ENCODE measurements at regions not wholly inside any gene's neighbourhood (a gene's known extent, or its start where the extent isn't known, plus 50 kb on each side); places are given as distances from the start of the nearest gene placed in this dataset.
A peak's percentile ranks its signal among the peaks of the same experiment; 100 is the strongest.

GRCh38 chr6:92485487-92485886, 933.9 kb downstream of the EPHA7 start:
- H3K9me3 ChIP-seq (ENCODE audit: low read depth, low read length, poor library complexity, severe bottlenecking), result no peaks in the 10 kb centered on the region
- no peak overlapping the region for H3K27ac ChIP-seq (ENCODE audit: low read depth, low read length, poor library complexity, severe bottlenecking)
- DNase-seq (ENCODE audit: low spot score), result no peak
- no peak overlapping the region for H3K4me3 ChIP-seq (ENCODE audit: low read depth, low read length, poor library complexity, severe bottlenecking)
- TF ChIP-seq EZH2 (IDR thresholded peaks at IDR 0.05; ENCODE audit: borderline replicate concordance, low read depth, low read length, poor library complexity, severe bottlenecking), result no peak
- no peak for TF ChIP-seq CTCF (conservative IDR thresholded peaks at IDR 0.05; ENCODE audit: low read depth, low read length)
- H3K27me3 ChIP-seq (replicated peaks; ENCODE audit: insufficient read depth, low read depth, low read length, poor library complexity), result no peaks in the 10 kb centered on the region
- no TSS peak for BruUV-seq (replicated peaks)
- no peaks in the 10 kb centered on the region for H3K4me1 ChIP-seq (ENCODE audit: insufficient read depth, low read length, poor library complexity, severe bottlenecking)
- intact Hi-C loops (cut with micrococcal nuclease; ENCODE audit: unreplicated experiment), result no loop called here
- ChIA-PET CTCF (no interaction called here), POLR2A (ENCODE audit: low non-redundant PET) (no interaction called here)
- H3K36me3 ChIP-seq (ENCODE audit: insufficient read depth, low read length, poor library complexity, severe bottlenecking), result no peaks in the 10 kb centered on the region

GRCh38 chr6:92479831-92480230, 939.5 kb downstream of the EPHA7 start:
- H3K27me3 ChIP-seq (replicated peaks; ENCODE audit: insufficient read depth, low read depth, low read length, poor library complexity), result no peaks in the 10 kb centered on the region
- DNase-seq (ENCODE audit: low spot score), result peak; percentile 47
- no peaks in the 10 kb centered on the region for H3K36me3 ChIP-seq (ENCODE audit: insufficient read depth, low read length, poor library complexity, severe bottlenecking)
- intact Hi-C loops (cut with micrococcal nuclease; ENCODE audit: unreplicated experiment), result no loop called here
- ChIA-PET POLR2A (ENCODE audit: low non-redundant PET) (no interaction called here), CTCF (no interaction called here)
- H3K4me1 ChIP-seq (ENCODE audit: insufficient read depth, low read length, poor library complexity, severe bottlenecking), result no peaks in the 10 kb centered on the region
- H3K27ac ChIP-seq (ENCODE audit: low read depth, low read length, poor library complexity, severe bottlenecking), result no peak overlapping the region
- no peak for TF ChIP-seq EZH2 (IDR thresholded peaks at IDR 0.05; ENCODE audit: borderline replicate concordance, low read depth, low read length, poor library complexity, severe bottlenecking)
- no peak for TF ChIP-seq CTCF (conservative IDR thresholded peaks at IDR 0.05; ENCODE audit: low read depth, low read length)
- BruUV-seq (replicated peaks), result no TSS peak
- H3K9me3 ChIP-seq (ENCODE audit: low read depth, low read length, poor library complexity, severe bottlenecking), result no peaks in the 10 kb centered on the region
- H3K4me3 ChIP-seq (ENCODE audit: low read depth, low read length, poor library complexity, severe bottlenecking), result no peak overlapping the region

- Histone ChIP-seq H3K36me3 (ENCODE audit: insufficient read depth, low read length, poor library complexity, severe bottlenecking) (no peaks in the 10 kb centered on the region), H3K9me3 (ENCODE audit: low read depth, low read length, poor library complexity, severe bottlenecking) (no peaks in the 10 kb centered on the region), H3K4me3 (ENCODE audit: low read depth, low read length, poor library complexity, severe bottlenecking) (no peak overlapping the region), H3K4me1 (ENCODE audit: insufficient read depth, low read length, poor library complexity, severe bottlenecking) (no peaks in the 10 kb centered on the region), H3K27me3 (replicated peaks; ENCODE audit: insufficient read depth, low read depth, low read length, poor library complexity) (no peaks in the 10 kb centered on the region), H3K27ac (ENCODE audit: low read depth, low read length, poor library complexity, severe bottlenecking) (no peak overlapping the region)
- intact Hi-C loops (cut with micrococcal nuclease; ENCODE audit: unreplicated experiment), result no loop called here
- POLR2A ChIA-PET (ENCODE audit: low non-redundant PET), result no interaction called here
- no TSS peak for BruUV-seq (replicated peaks)
- DNase-seq (ENCODE audit: low spot score), result no peak
- CTCF ChIA-PET, result no interaction called here
- no peak for TF ChIP-seq EZH2 (IDR thresholded peaks at IDR 0.05; ENCODE audit: borderline replicate concordance, low read depth, low read length, poor library complexity, severe bottlenecking)
- no peak for TF ChIP-seq CTCF (conservative IDR thresholded peaks at IDR 0.05; ENCODE audit: low read depth, low read length)
Observed at GRCh38 chr6:92473056-92473455, 946.3 kb downstream of the EPHA7 start.

Measured in A673 (cell line).